Colonic mucosa (tissue), 4 donors: ENCODE measurements at regions not wholly inside any gene's neighbourhood (a gene's known extent, or its start where the extent isn't known, plus 50 kb on each side); places are given as distances from the start of the nearest gene placed in this dataset.

ENCODE experiments used
- DNase-seq: peaks from one replicate; pipeline ENCODE4 v3.0.0-alpha.2; 2020
- H3K27ac ChIP-seq: fragments of 200-600 bp; one replicate; pipeline ENCODE4 v1.8.0; 2021
- H3K27me3 ChIP-seq: fragments of 200-600 bp; one replicate; pipeline ENCODE4 v1.8.0; 2021
- H3K36me3 ChIP-seq: fragments of 200-600 bp; one replicate; pipeline ENCODE4 v1.8.0; 2021
- H3K4me1 ChIP-seq: fragments of 200-600 bp; one replicate; pipeline ENCODE4 v1.8.0; 2021; ENCODE audit warnings: mild to moderate bottlenecking
- H3K4me3 ChIP-seq: fragments of 200-600 bp; one replicate; pipeline ENCODE4 v1.8.0; 2021
- H3K9ac ChIP-seq, 2 donors: one replicate each; pipeline ENCODE4 v1.7.0; 2013; ENCODE audit warnings: control low read depth in 2 of 2, low read depth in 2 of 2, low read length in 2 of 2
- H3K9me3 ChIP-seq: fragments of 200-600 bp; one replicate; pipeline ENCODE4 v1.8.0; 2021
- intact Hi-C: fragments of 100-400 bp; cut with DNase I; formaldehyde crosslinking; loops from one replicate; pipeline ENCODE4 v1.14.1; 2022
- TF ChIP-seq, protein P1 (sequence below): fragments of 200-600 bp; IDR thresholded peaks from one replicate; pipeline ENCODE4 v1.8.0; 2022; ENCODE audit warnings: antibody characterized with exemption, mild to moderate bottlenecking
- donor health status: healthy.
- donor health status: DM: no; HTN: no; CAD: no.
- donor health status: DM: no; HTN: no; CAD: no.

DNA sequence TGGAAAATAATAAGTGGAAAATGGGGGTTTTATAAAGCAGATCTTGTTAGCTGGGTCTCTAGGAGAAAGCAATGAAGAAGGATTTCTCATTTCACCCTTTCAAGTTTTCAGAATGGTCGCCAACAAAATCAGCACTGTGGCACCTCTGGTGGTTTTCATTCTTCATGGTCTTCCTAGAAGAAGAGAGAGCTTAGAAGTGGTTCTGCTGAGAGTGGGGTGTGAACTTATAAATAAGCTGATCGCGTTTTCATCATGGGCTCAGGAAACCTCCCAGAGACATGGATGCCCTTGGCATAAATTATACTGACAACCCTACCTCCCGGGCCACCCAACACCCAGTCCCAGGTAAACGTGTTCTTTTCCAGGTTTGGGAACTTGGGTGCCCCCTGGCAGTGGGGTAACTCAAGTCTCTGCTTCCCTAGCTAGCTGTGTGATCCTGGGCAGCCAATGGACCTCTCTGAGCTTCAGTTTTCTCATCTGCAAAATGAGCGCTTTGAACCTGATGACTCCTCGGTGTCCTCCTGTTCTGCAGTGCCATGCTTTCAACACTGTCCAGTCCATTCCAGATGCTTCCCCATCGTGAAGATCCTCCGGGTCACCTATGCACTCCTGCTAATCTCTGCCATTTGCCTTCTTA, 72.6 kb upstream of the GRAMD1B start:
- TF ChIP-seq, protein P1, sequence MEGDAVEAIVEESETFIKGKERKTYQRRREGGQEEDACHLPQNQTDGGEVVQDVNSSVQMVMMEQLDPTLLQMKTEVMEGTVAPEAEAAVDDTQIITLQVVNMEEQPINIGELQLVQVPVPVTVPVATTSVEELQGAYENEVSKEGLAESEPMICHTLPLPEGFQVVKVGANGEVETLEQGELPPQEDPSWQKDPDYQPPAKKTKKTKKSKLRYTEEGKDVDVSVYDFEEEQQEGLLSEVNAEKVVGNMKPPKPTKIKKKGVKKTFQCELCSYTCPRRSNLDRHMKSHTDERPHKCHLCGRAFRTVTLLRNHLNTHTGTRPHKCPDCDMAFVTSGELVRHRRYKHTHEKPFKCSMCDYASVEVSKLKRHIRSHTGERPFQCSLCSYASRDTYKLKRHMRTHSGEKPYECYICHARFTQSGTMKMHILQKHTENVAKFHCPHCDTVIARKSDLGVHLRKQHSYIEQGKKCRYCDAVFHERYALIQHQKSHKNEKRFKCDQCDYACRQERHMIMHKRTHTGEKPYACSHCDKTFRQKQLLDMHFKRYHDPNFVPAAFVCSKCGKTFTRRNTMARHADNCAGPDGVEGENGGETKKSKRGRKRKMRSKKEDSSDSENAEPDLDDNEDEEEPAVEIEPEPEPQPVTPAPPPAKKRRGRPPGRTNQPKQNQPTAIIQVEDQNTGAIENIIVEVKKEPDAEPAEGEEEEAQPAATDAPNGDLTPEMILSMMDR, result no peak
- intact Hi-C loops, result no loop called here

GRCh38 chr11:123356539-123356938, 73.5 kb upstream of the GRAMD1B start:
- no peak overlapping the region for H3K27ac ChIP-seq
- no peak overlapping the region for H3K4me3 ChIP-seq
- peaks cover 9% of the 10 kb centered on the region for H3K27me3 ChIP-seq
- H3K9me3 ChIP-seq, result no peaks in the 10 kb centered on the region
- no peaks in the 10 kb centered on the region for H3K4me1 ChIP-seq
- DNase-seq, result no peak
- intact Hi-C loops, result no loop called here
- TF ChIP-seq, protein P1, result no peak
- H3K9ac ChIP-seq, result no peak overlapping the region
- H3K36me3 ChIP-seq, result no peaks in the 10 kb centered on the region

More for the DNA sequence above, 72.6 kb upstream of the GRAMD1B start:
- Histone ChIP-seq H3K27me3 (peaks cover 9% of the 10 kb centered on the region), H3K4me3 (no peak overlapping the region), H3K4me1 (no peaks in the 10 kb centered on the region), H3K9me3 (no peaks in the 10 kb centered on the region), H3K36me3 (no peaks in the 10 kb centered on the region), H3K9ac (no peak overlapping the region), H3K27ac (no peak overlapping the region)
- no peak for DNase-seq

DNA sequence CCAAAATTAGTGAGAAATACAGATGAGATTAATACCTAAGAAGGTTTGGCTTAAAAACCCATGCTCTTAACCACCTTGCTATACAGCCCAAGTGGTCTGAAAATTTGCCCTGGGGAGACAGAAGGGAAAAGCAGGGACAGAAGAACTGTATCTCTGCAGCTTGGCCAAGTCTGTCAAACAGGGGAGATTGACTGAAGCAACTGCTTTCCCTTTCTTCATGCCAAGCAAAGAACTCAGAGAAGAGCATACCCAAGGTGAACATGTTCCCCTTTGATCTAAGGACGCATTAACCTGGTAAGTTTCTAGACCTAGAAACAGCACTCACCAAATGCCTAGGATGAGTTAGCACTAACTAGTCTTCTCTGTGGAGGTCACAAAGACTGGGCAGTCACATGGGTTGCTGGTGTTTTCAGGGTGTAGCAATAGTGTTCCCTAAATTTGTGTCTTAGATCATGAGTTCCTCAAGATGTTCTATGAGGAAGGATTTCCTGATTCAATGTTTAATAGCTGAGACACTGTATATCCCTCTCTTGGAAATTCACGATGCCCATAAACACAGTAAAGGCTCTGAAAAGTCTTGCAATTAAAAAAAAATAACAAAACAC, 75.6 kb upstream of the GRAMD1B start:
- H3K9ac ChIP-seq, result no peak overlapping the region
- TF ChIP-seq, protein P1, result no peak
- no peaks in the 10 kb centered on the region for H3K36me3 ChIP-seq
- H3K27ac ChIP-seq, result no peak overlapping the region
- no peaks in the 10 kb centered on the region for H3K9me3 ChIP-seq
- peaks cover 9% of the 10 kb centered on the region for H3K27me3 ChIP-seq
- H3K4me3 ChIP-seq, result no peak overlapping the region
- no peak for DNase-seq
- H3K4me1 ChIP-seq, result no peaks in the 10 kb centered on the region
- intact Hi-C loops, result no loop called here

GRCh38 chr11:123351375-123351774, 78.7 kb upstream of the GRAMD1B start:
- Histone ChIP-seq H3K4me1 (no peaks in the 10 kb centered on the region), H3K36me3 (no peaks in the 10 kb centered on the region)
- peak; percentile 18 for DNase-seq

GRCh38 chr11:123349382-123349781, 80.7 kb upstream of the GRAMD1B start:
- TF ChIP-seq, protein P1, result no peak
- Histone ChIP-seq H3K27me3 (no peaks in the 10 kb centered on the region), H3K9me3 (no peaks in the 10 kb centered on the region), H3K36me3 (no peaks in the 10 kb centered on the region), H3K9ac (no peak overlapping the region), H3K4me3 (no peak overlapping the region), H3K27ac (no peak overlapping the region), H3K4me1 (no peaks in the 10 kb centered on the region)
- intact Hi-C loops, result no loop called here
- DNase-seq, result no peak

More at GRCh38 chr11:123351375-123351774, 78.7 kb upstream of the GRAMD1B start:
- TF ChIP-seq, protein P1, result no peak
- Histone ChIP-seq H3K9ac (no peak overlapping the region), H3K27ac (no peak overlapping the region), H3K4me3 (no peak overlapping the region), H3K9me3 (no peaks in the 10 kb centered on the region), H3K27me3 (no peaks in the 10 kb centered on the region)
- intact Hi-C loops, result no loop called here
